PC-3 (cell line): ENCODE measurements at regions not wholly inside any gene's neighbourhood (a gene's known extent, or its start where the extent isn't known, plus 50 kb on each side); places are given as distances from the start of the nearest gene placed in this dataset.

Source experiments
- ATAC-seq: fragments of 200-7000 bp; cut with Tn5 transposase; 2 replicates; pipeline ENCODE4 v1.9.1; 2020; ENCODE audit warnings: mild to moderate bottlenecking, moderate library complexity
- BruUV-seq: library from RNA; stranded (reverse); fragments of 400-500 nt; replicated peaks from 2 replicates; lab custom pipeline; 2021; lab: Mats Ljungman, UMichigan
- CTCF ChIA-PET: fragments of 300-600 bp; sonication (Branson Sonifier 250); formaldehyde crosslinking; loops from one replicate; lab custom pipeline; 2022; ENCODE audit warnings: antibody characterized with exemption; lab: Charles Lee
- POLR2A ChIA-PET: fragments of 300-600 bp; sonication (Branson Sonifier 250); formaldehyde crosslinking; loops from one replicate; lab custom pipeline; 2022; ENCODE audit warnings: antibody characterized with exemption; ENCODE audit not compliant: unreplicated experiment; lab: Charles Lee
- DNase-seq: peaks from one replicate; pipeline ENCODE4 v3.0.0-alpha.2; 2015
- H2AFZ ChIP-seq: fragments of 300-600 bp; sonication (generic); 2 replicates; pipeline ENCODE4 v1.6.0; 2016; ENCODE audit warnings: antibody characterized with exemption, low read length
- H3F3A ChIP-seq: fragments of 300-600 bp; sonication (generic); one replicate; pipeline ENCODE4 v1.6.0; 2017; ENCODE audit warnings: antibody characterized with exemption, low read length, control low read depth, mild to moderate bottlenecking; ENCODE audit not compliant: unreplicated experiment
- H3K27ac ChIP-seq: fragments of 300-600 bp; sonication (generic); 2 replicates; pipeline ENCODE4 v1.5.1; 2016; ENCODE audit warnings: mild to moderate bottlenecking, low read length
- H3K27me3 ChIP-seq: fragments of 300-600 bp; sonication (generic); 2 replicates; pipeline ENCODE4 v1.6.1; 2016; ENCODE audit warnings: low read length, mixed read lengths
- H3K36me3 ChIP-seq: fragments of 300-600 bp; sonication (generic); 2 replicates; pipeline ENCODE4 v1.6.1; 2016; ENCODE audit warnings: low read depth, mixed run types, low read length, mixed read lengths
- H3K4me1 ChIP-seq: fragments of 300-600 bp; sonication (generic); 2 replicates; pipeline ENCODE4 v1.5.1; 2016; ENCODE audit warnings: low read length; ENCODE audit not compliant: insufficient read depth
- H3K4me2 ChIP-seq: fragments of 300-600 bp; sonication (generic); 2 replicates; pipeline ENCODE4 v1.6.0; 2016; ENCODE audit warnings: low read length
- H3K4me3 ChIP-seq: fragments of 300-600 bp; sonication (generic); 2 replicates; pipeline ENCODE4 v1.5.1; 2016; ENCODE audit warnings: mild to moderate bottlenecking, low read length, mixed read lengths
- H3K79me2 ChIP-seq: fragments of 300-600 bp; sonication (generic); 2 replicates; pipeline ENCODE4 v1.6.1; 2017; ENCODE audit warnings: low read length, mixed read lengths
- H3K9ac ChIP-seq: fragments of 300-600 bp; sonication (generic); 2 replicates; pipeline ENCODE4 v1.6.0; 2016; ENCODE audit warnings: mild to moderate bottlenecking, low read length
- H3K9me2 ChIP-seq: fragments of 300-600 bp; sonication (generic); replicated peaks from 2 replicates; pipeline ENCODE4 v1.6.1; 2016; ENCODE audit warnings: mixed run types, low read length, mixed read lengths
- H3K9me3 ChIP-seq: fragments of 300-600 bp; sonication (generic); 2 replicates; pipeline ENCODE4 v1.6.1; 2016; ENCODE audit warnings: low read length, mixed read lengths
- H4K20me1 ChIP-seq: fragments of 300-600 bp; sonication (generic); 2 replicates; pipeline ENCODE4 v1.6.1; 2016; ENCODE audit warnings: low read length, mixed read lengths
- EZH2 ChIP-seq: fragments of 300-600 bp; sonication (generic); IDR thresholded peaks from one replicate; pipeline ENCODE4 v1.6.1; 2017; ENCODE audit warnings: antibody characterized with exemption, mild to moderate bottlenecking, low read length; ENCODE audit not compliant: unreplicated experiment
- EZH2phosphoT487 ChIP-seq: fragments of 300-600 bp; sonication (generic); IDR thresholded peaks from 2 replicates; pipeline ENCODE4 v1.6.1; 2018; ENCODE audit warnings: mild to moderate bottlenecking, antibody characterized with exemption, low read length, borderline replicate concordance
- intact Hi-C: fragments of 100-400 bp; cut with micrococcal nuclease; formaldehyde crosslinking; loops from 2 replicates; pipeline ENCODE4 v1.9.0; 2023
- TF ChIP-seq, protein P1 (sequence below): fragments of 300-600 bp; sonication (generic); conservative IDR thresholded peaks from 2 replicates; pipeline ENCODE4 v1.5.1; 2017; ENCODE audit warnings: antibody characterized with exemption, low read depth, mild to moderate bottlenecking, low read length

GRCh38 chr6:88539295-88539764 lies 373.2 kb upstream of the CNR1 start:
- ChIA-PET POLR2A (no interaction called here), CTCF (no interaction called here)
- no peaks in the 10 kb centered on the region for H3K36me3 ChIP-seq
- ATAC-seq (no peak), DNase-seq (no peak)
- H2AFZ ChIP-seq: no peak overlapping the region
- no peak overlapping the region for H3K4me2 ChIP-seq
- H3F3A ChIP-seq: no peaks in the 10 kb centered on the region
- H3K9me2 ChIP-seq: no peaks in the 10 kb centered on the region
- no TSS peak for BruUV-seq
- H3K4me3 ChIP-seq: no peak overlapping the region
- intact Hi-C loops: no loop called here
- no peak overlapping the region for H3K9ac ChIP-seq
- H3K27me3 ChIP-seq: peaks cover 38% of the 10 kb centered on the region
- H3K79me2 ChIP-seq: no peaks in the 10 kb centered on the region
- TF ChIP-seq EZH2phosphoT487 (no peak), EZH2 (no peak)
- TF ChIP-seq, protein P1, sequence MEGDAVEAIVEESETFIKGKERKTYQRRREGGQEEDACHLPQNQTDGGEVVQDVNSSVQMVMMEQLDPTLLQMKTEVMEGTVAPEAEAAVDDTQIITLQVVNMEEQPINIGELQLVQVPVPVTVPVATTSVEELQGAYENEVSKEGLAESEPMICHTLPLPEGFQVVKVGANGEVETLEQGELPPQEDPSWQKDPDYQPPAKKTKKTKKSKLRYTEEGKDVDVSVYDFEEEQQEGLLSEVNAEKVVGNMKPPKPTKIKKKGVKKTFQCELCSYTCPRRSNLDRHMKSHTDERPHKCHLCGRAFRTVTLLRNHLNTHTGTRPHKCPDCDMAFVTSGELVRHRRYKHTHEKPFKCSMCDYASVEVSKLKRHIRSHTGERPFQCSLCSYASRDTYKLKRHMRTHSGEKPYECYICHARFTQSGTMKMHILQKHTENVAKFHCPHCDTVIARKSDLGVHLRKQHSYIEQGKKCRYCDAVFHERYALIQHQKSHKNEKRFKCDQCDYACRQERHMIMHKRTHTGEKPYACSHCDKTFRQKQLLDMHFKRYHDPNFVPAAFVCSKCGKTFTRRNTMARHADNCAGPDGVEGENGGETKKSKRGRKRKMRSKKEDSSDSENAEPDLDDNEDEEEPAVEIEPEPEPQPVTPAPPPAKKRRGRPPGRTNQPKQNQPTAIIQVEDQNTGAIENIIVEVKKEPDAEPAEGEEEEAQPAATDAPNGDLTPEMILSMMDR: no peak
- no peak overlapping the region for H3K27ac ChIP-seq
- H3K9me3 ChIP-seq: no peaks in the 10 kb centered on the region
- no peaks in the 10 kb centered on the region for H4K20me1 ChIP-seq
- H3K4me1 ChIP-seq: no peaks in the 10 kb centered on the region

DNA sequence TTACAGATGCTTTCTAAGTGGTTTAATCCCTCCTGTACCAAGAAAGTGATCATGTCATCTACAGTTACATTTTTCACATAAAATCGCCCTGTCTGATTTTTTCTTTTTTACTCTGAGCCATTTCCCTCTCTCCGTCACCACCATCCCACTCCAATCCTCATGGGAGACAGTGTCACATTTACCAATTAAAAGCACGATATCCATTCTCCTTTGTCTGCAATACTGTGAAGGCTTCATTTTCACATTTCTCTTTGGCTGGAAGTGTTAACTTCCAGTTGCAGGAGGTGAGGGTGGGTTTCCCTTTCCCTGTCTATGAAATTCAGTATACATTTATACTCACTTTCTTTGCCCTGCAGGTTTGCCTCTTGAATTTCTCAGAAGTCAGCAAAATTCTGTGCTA lies 372.7 kb upstream of the CNR1 start:
- POLR2A ChIA-PET: no interaction called here
- TF ChIP-seq EZH2 (no peak), EZH2phosphoT487 (no peak)
- TF ChIP-seq, protein P1: no peak

DNA sequence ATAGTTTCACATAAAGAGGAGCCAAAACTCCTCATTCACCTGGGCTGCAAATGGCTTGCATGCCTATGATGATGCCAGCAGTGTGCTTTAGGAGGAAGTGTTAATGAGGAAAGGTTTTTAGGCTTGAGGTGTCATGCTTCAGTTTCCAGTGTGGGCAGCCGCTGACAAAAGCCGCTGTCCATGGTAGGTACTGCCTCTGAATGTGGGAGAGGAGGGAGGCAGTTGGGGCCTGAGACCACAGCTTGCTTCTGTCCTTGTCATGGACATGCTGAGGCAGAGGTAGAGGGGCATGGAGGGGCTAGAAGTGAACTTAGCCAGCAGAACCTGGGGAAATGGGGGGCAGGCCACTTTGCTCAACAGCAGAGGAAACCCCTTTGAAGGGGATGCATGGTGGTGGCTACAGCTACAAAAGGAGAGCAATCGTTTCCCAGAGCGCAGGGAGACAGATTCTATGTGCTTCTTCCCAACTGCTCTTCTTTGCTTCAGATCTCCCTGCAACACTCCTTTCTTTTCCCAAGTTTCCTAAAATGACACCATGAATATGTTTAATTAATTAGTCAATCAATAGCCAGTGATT lies 372.1 kb upstream of the CNR1 start:
- Histone ChIP-seq H3K9me2 (no peaks in the 10 kb centered on the region), H3K9me3 (no peaks in the 10 kb centered on the region), H2AFZ (no peak overlapping the region), H3F3A (no peaks in the 10 kb centered on the region), H3K27me3 (peaks cover 27% of the 10 kb centered on the region; the same call in 1 of the 2 replicates), H3K79me2 (no peaks in the 10 kb centered on the region), H3K9ac (no peak overlapping the region), H3K27ac (no peak overlapping the region), H3K4me2 (no peak overlapping the region), H3K36me3 (no peaks in the 10 kb centered on the region), H3K4me3 (no peak overlapping the region), H4K20me1 (no peaks in the 10 kb centered on the region), H3K4me1 (no peaks in the 10 kb centered on the region)
- intact Hi-C loops: no loop called here
- TF ChIP-seq EZH2phosphoT487 (no peak), EZH2 (no peak)
- TF ChIP-seq, protein P1: no peak
- no TSS peak for BruUV-seq
- DNase-seq: peak; percentile 6
- no peak for ATAC-seq
- CTCF ChIA-PET: no interaction called here
- POLR2A ChIA-PET: no interaction called here

More for the DNA sequence above, 372.7 kb upstream of the CNR1 start:
- Histone ChIP-seq H3K4me1 (no peaks in the 10 kb centered on the region), H4K20me1 (no peaks in the 10 kb centered on the region), H3K9me2 (no peaks in the 10 kb centered on the region), H3K9me3 (no peaks in the 10 kb centered on the region), H3K79me2 (no peaks in the 10 kb centered on the region), H3K4me2 (no peak overlapping the region), H3K4me3 (no peak overlapping the region), H3K27me3 (peaks cover 33% of the 10 kb centered on the region), H3K27ac (no peak overlapping the region), H3K36me3 (no peaks in the 10 kb centered on the region), H2AFZ (no peak overlapping the region), H3K9ac (no peak overlapping the region), H3F3A (no peaks in the 10 kb centered on the region)
- ATAC-seq: no peak
- CTCF ChIA-PET: no interaction called here
- no peak for DNase-seq
- intact Hi-C loops: no loop called here
- no TSS peak for BruUV-seq
